ENCODE measurements at regions not wholly inside any gene's neighbourhood (a gene's known extent, or its start where the extent isn't known, plus 50 kb on each side); places are given as distances from the start of the nearest gene placed in this dataset.
"Not testable (repeated sequence)": the region's sequence is repeated elsewhere in the genome, so short reads cannot be mapped to it uniquely, and the experiment has no call there.

DNA sequence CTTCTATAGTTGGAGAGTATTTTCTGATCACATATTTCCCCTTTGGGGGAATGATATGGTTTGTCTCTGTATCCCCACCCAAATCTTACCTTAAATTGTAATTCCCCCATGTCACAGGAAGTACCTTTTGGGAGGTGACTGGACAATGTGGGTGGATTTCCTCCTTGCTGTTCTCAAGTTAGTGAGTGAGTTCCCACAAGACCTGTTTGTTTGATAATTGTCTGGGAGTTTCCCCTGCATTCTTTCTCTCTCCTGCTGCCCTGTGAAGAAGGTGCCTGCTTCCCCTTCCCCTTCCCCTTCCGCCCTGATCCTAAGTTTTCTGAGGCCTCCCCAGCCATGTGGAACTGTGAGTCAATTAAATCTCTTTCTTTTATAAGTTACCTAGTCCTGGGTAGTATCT is 222.7 kb upstream of the SLC39A10 start (continued):
- TF ChIP-seq, protein P1, sequence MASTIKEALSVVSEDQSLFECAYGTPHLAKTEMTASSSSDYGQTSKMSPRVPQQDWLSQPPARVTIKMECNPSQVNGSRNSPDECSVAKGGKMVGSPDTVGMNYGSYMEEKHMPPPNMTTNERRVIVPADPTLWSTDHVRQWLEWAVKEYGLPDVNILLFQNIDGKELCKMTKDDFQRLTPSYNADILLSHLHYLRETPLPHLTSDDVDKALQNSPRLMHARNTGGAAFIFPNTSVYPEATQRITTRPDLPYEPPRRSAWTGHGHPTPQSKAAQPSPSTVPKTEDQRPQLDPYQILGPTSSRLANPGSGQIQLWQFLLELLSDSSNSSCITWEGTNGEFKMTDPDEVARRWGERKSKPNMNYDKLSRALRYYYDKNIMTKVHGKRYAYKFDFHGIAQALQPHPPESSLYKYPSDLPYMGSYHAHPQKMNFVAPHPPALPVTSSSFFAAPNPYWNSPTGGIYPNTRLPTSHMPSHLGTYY (CRISPR knock-in tag; IDR thresholded peaks at IDR 0.05) = no peak

DNA sequence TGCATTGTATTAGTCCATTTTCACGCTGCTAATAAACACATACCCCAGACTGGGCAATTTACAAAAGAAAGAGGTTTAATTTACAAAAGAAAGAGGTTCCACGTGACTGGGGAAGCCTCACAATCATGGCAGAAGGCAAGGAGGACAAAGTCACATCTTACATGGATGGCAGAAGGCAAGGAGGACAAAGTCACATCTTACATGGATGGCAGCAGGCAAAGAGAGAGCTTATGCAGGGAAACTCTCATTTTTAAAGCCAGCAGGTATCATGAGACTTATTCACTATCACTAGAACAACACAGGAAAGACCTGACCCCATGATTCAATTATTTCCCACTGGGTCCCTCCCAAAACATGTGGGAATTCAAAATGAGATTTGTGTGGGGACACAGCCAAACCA is 223.3 kb upstream of the SLC39A10 start:
- POLR2A ChIA-PET; H3K27ac Mint-ChIP-seq; H3K4me1 Mint-ChIP-seq; DNase-seq (ENCODE audit: low spot score); H3K4me3 Mint-ChIP-seq; CTCF ChIA-PET; H3K27me3 Mint-ChIP-seq (ENCODE audit: low read depth): not testable (repeated sequence)
- peak; percentile 26; the same call in 1 of the 2 replicates for ATAC-seq
- Mint-ChIP-seq H3K36me3 (peaks cover 12% of the 10 kb centered on the region), H3K9me3 (peaks cover 27% of the 10 kb centered on the region)

DNA sequence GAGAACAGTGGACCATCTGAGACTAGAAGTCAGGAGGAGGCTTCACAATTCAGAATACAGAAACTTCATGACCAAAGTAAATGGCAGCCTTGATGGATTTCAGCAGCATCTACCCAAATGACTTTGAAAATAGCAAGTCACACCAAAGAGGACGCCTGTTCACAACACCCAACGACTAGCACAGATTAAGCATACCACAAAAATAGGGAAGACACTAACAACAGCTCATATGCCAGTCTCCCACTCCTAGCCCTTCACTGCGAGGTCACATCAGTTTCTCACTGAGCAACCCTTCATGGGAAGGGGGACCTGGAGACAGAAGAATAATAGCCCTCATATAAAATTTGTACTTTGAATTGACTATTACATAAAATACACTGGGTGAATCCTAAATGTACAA is 228.4 kb upstream of the SLC39A10 start:
- ChIA-PET POLR2A (no interaction called here), CTCF (no interaction called here)
- ATAC-seq (no peak), DNase-seq (ENCODE audit: low spot score) (no peak)
- H3K36me3 Mint-ChIP-seq = peaks cover 4% of the 10 kb centered on the region
- no peak overlapping the region for H3K27ac Mint-ChIP-seq
- no peak overlapping the region for H3K4me3 Mint-ChIP-seq
- peaks cover 14% of the 10 kb centered on the region for H3K4me1 Mint-ChIP-seq
- H3K9me3 Mint-ChIP-seq = peaks cover 12% of the 10 kb centered on the region
- TF ChIP-seq, protein P2, sequence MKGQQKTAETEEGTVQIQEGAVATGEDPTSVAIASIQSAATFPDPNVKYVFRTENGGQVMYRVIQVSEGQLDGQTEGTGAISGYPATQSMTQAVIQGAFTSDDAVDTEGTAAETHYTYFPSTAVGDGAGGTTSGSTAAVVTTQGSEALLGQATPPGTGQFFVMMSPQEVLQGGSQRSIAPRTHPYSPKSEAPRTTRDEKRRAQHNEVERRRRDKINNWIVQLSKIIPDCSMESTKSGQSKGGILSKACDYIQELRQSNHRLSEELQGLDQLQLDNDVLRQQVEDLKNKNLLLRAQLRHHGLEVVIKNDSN (CRISPR knock-in tag; IDR thresholded peaks at IDR 0.05) = no peak
- TF ChIP-seq KAT7 (CRISPR knock-in tag; IDR thresholded peaks at IDR 0.05; ENCODE audit: borderline replicate concordance) = no peak
- TF ChIP-seq, protein P3, sequence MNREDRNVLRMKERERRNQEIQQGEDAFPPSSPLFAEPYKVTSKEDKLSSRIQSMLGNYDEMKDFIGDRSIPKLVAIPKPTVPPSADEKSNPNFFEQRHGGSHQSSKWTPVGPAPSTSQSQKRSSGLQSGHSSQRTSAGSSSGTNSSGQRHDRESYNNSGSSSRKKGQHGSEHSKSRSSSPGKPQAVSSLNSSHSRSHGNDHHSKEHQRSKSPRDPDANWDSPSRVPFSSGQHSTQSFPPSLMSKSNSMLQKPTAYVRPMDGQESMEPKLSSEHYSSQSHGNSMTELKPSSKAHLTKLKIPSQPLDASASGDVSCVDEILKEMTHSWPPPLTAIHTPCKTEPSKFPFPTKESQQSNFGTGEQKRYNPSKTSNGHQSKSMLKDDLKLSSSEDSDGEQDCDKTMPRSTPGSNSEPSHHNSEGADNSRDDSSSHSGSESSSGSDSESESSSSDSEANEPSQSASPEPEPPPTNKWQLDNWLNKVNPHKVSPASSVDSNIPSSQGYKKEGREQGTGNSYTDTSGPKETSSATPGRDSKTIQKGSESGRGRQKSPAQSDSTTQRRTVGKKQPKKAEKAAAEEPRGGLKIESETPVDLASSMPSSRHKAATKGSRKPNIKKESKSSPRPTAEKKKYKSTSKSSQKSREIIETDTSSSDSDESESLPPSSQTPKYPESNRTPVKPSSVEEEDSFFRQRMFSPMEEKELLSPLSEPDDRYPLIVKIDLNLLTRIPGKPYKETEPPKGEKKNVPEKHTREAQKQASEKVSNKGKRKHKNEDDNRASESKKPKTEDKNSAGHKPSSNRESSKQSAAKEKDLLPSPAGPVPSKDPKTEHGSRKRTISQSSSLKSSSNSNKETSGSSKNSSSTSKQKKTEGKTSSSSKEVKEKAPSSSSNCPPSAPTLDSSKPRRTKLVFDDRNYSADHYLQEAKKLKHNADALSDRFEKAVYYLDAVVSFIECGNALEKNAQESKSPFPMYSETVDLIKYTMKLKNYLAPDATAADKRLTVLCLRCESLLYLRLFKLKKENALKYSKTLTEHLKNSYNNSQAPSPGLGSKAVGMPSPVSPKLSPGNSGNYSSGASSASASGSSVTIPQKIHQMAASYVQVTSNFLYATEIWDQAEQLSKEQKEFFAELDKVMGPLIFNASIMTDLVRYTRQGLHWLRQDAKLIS (CRISPR knock-in tag; IDR thresholded peaks at IDR 0.05; ENCODE audit: borderline replicate concordance) = no peak
- TF ChIP-seq, protein P4, sequence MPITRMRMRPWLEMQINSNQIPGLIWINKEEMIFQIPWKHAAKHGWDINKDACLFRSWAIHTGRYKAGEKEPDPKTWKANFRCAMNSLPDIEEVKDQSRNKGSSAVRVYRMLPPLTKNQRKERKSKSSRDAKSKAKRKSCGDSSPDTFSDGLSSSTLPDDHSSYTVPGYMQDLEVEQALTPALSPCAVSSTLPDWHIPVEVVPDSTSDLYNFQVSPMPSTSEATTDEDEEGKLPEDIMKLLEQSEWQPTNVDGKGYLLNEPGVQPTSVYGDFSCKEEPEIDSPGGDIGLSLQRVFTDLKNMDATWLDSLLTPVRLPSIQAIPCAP (CRISPR knock-in tag; IDR thresholded peaks at IDR 0.05) = no peak
- TF ChIP-seq, protein P5, sequence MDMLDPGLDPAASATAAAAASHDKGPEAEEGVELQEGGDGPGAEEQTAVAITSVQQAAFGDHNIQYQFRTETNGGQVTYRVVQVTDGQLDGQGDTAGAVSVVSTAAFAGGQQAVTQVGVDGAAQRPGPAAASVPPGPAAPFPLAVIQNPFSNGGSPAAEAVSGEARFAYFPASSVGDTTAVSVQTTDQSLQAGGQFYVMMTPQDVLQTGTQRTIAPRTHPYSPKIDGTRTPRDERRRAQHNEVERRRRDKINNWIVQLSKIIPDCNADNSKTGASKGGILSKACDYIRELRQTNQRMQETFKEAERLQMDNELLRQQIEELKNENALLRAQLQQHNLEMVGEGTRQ (CRISPR knock-in tag; IDR thresholded peaks at IDR 0.05) = no peak
- TF ChIP-seq, protein P6, sequence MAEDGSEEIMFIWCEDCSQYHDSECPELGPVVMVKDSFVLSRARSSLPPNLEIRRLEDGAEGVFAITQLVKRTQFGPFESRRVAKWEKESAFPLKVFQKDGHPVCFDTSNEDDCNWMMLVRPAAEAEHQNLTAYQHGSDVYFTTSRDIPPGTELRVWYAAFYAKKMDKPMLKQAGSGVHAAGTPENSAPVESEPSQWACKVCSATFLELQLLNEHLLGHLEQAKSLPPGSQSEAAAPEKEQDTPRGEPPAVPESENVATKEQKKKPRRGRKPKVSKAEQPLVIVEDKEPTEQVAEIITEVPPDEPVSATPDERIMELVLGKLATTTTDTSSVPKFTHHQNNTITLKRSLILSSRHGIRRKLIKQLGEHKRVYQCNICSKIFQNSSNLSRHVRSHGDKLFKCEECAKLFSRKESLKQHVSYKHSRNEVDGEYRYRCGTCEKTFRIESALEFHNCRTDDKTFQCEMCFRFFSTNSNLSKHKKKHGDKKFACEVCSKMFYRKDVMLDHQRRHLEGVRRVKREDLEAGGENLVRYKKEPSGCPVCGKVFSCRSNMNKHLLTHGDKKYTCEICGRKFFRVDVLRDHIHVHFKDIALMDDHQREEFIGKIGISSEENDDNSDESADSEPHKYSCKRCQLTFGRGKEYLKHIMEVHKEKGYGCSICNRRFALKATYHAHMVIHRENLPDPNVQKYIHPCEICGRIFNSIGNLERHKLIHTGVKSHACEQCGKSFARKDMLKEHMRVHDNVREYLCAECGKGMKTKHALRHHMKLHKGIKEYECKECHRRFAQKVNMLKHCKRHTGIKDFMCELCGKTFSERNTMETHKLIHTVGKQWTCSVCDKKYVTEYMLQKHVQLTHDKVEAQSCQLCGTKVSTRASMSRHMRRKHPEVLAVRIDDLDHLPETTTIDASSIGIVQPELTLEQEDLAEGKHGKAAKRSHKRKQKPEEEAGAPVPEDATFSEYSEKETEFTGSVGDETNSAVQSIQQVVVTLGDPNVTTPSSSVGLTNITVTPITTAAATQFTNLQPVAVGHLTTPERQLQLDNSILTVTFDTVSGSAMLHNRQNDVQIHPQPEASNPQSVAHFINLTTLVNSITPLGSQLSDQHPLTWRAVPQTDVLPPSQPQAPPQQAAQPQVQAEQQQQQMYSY (CRISPR knock-in tag; IDR thresholded peaks at IDR 0.05) = no peak
- no peak for TF ChIP-seq JUN (CRISPR knock-in tag; IDR thresholded peaks at IDR 0.05)
- H3K27me3 Mint-ChIP-seq (ENCODE audit: low read depth) = no peaks in the 10 kb centered on the region

DNA sequence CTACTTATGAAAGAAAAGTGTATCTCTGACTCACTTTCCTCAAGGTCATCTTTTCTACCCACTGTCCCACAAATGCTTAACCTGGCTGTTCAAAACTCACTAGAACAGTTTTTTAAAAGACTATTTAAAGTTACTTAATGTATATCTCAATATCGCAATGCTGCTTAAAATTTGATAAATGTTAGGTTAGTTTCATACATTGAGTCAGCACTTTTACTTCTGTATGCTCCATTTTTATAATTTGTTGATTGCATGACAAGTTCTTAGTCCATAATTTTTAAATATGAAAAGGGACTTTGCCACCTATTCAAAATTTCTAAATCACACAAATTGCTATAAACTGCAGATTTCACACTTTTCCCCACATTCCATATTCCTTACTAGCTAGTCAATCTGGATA is 231.7 kb upstream of the SLC39A10 start:
- H3K9me3 Mint-ChIP-seq = no peaks in the 10 kb centered on the region
- peaks cover 11% of the 10 kb centered on the region for H3K4me1 Mint-ChIP-seq
- H3K27me3 Mint-ChIP-seq (ENCODE audit: low read depth) = no peaks in the 10 kb centered on the region
- CTCF ChIA-PET = interaction anchor here (1.1 kb wide), 1 partner anchor 235 kb away, joined by 4 read pairs; no protein-coding TSS in a partner anchor
- POLR2A ChIA-PET = no interaction called here
- no peak for DNase-seq (ENCODE audit: low spot score)
- ATAC-seq = no peak
- no peak overlapping the region for H3K27ac Mint-ChIP-seq
- H3K36me3 Mint-ChIP-seq = no peaks in the 10 kb centered on the region
- no peak overlapping the region for H3K4me3 Mint-ChIP-seq
- no peak for TF ChIP-seq KAT7 (CRISPR knock-in tag; IDR thresholded peaks at IDR 0.05; ENCODE audit: borderline replicate concordance)
- TF ChIP-seq ATF1 (CRISPR knock-in tag; IDR thresholded peaks at IDR 0.05) = no peak
- TF ChIP-seq SMAD3 (CRISPR knock-in tag; IDR thresholded peaks at IDR 0.05; ENCODE audit: borderline replicate concordance) = no peak
- TF ChIP-seq, protein P6 (CRISPR knock-in tag; IDR thresholded peaks at IDR 0.05) = no peak
- TF ChIP-seq, protein P7, sequence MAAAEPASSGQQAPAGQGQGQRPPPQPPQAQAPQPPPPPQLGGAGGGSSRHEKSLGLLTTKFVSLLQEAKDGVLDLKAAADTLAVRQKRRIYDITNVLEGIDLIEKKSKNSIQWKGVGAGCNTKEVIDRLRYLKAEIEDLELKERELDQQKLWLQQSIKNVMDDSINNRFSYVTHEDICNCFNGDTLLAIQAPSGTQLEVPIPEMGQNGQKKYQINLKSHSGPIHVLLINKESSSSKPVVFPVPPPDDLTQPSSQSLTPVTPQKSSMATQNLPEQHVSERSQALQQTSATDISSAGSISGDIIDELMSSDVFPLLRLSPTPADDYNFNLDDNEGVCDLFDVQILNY (CRISPR knock-in tag; IDR thresholded peaks at IDR 0.05) = no peak

Data from WTC11 (cell line).